H9 (cell line): ENCODE measurements at regions not wholly inside any gene's neighbourhood (a gene's known extent, or its start where the extent isn't known, plus 50 kb on each side); places are given as distances from the start of the nearest gene placed in this dataset.

Experiments used
- DNase-seq: peaks from one replicate; pipeline ENCODE4 v3.0.0-alpha.2; 2017
- H2AFZ ChIP-seq: one replicate; pipeline ENCODE4 v1.6.1; 2013; ENCODE audit warnings: mild to moderate bottlenecking, low read length, control low read depth, moderate library complexity
- H2AK5ac ChIP-seq: 2 replicates; pipeline ENCODE4 v1.6.1; 2013; ENCODE audit warnings: low read length, control low read depth, mixed read lengths; ENCODE audit not compliant: insufficient read length
- H2BK120ac ChIP-seq: one replicate; pipeline ENCODE4 v1.6.1; 2013; ENCODE audit warnings: low read depth, mild to moderate bottlenecking, low read length, control low read depth, inconsistent platforms; ENCODE audit not compliant: poor library complexity, severe bottlenecking
- H2BK12ac ChIP-seq: 2 replicates; pipeline ENCODE4 v1.6.1; 2013; ENCODE audit warnings: low read length, control low read depth, mixed read lengths, low read depth; ENCODE audit not compliant: insufficient read length
- H2BK15ac ChIP-seq: 2 replicates; pipeline ENCODE4 v1.6.1; 2013; ENCODE audit warnings: low read depth, low read length, control low read depth
- H2BK20ac ChIP-seq: one replicate; pipeline ENCODE4 v1.6.1; 2013; ENCODE audit warnings: low read depth, mild to moderate bottlenecking, low read length, control low read depth, inconsistent platforms; ENCODE audit not compliant: poor library complexity, severe bottlenecking
- H2BK5ac ChIP-seq: 2 replicates; pipeline ENCODE4 v1.6.1; 2013; ENCODE audit warnings: low read length, control low read depth, mixed read lengths; ENCODE audit not compliant: insufficient read length
- H3K14ac ChIP-seq: 2 replicates; pipeline ENCODE4 v1.6.1; 2013; ENCODE audit warnings: low read length, control low read depth; ENCODE audit not compliant: insufficient read depth
- H3K18ac ChIP-seq: 2 replicates; pipeline ENCODE4 v1.6.1; 2013; ENCODE audit warnings: low read depth, mild to moderate bottlenecking, mixed read lengths, low read length, control low read depth; ENCODE audit not compliant: insufficient read length
- H3K23ac ChIP-seq: 2 replicates; pipeline ENCODE4 v1.6.1; 2013; ENCODE audit warnings: low read length, control low read depth, mixed read lengths, low read depth; ENCODE audit not compliant: insufficient read length
- H3K23me2 ChIP-seq: 2 replicates; pipeline ENCODE4 v1.6.1; 2013; ENCODE audit warnings: low read depth, mild to moderate bottlenecking, mixed read lengths, low read length, control low read depth; ENCODE audit not compliant: insufficient read length, poor library complexity, severe bottlenecking
- H3K27ac ChIP-seq: 2 replicates; pipeline ENCODE4 v1.5.1; 2013; ENCODE audit warnings: low read length, control low read depth, mixed read lengths, low read depth; ENCODE audit not compliant: insufficient read length
- H3K27me3 ChIP-seq: 2 replicates; pipeline ENCODE4 v1.6.1; 2013; ENCODE audit warnings: low read length, control low read depth, inconsistent platforms; ENCODE audit not compliant: insufficient read depth
- H3K4ac ChIP-seq: 2 replicates; pipeline ENCODE4 v1.6.1; 2013; ENCODE audit warnings: low read depth, mild to moderate bottlenecking, control low read depth, inconsistent platforms, low read length, moderate library complexity
- H3K4me1 ChIP-seq: 2 replicates; pipeline ENCODE4 v1.6.1; 2013; ENCODE audit warnings: low read length, control low read depth, inconsistent platforms; ENCODE audit not compliant: insufficient read depth
- H3K4me2 ChIP-seq: 2 replicates; pipeline ENCODE4 v1.6.1; 2013; ENCODE audit warnings: low read length, control low read depth, mixed read lengths; ENCODE audit not compliant: insufficient read length, insufficient read depth
- H3K56ac ChIP-seq: 2 replicates; pipeline ENCODE4 v1.6.1; 2013; ENCODE audit warnings: low read depth, mild to moderate bottlenecking, mixed read lengths, low read length, control low read depth; ENCODE audit not compliant: insufficient read length
- H3K79me1 ChIP-seq: 2 replicates; pipeline ENCODE4 v1.6.1; 2013; ENCODE audit warnings: low read depth, mild to moderate bottlenecking, moderate library complexity, low read length, control low read depth, inconsistent platforms; ENCODE audit not compliant: insufficient read depth, poor library complexity, severe bottlenecking
- H3K79me2 ChIP-seq: 2 replicates; pipeline ENCODE4 v1.6.1; 2013; ENCODE audit warnings: low read length, control low read depth, inconsistent platforms; ENCODE audit not compliant: insufficient read depth
- H3K9ac ChIP-seq: 2 replicates; pipeline ENCODE4 v1.6.1; 2013; ENCODE audit warnings: low read length, control low read depth, mixed read lengths; ENCODE audit not compliant: insufficient read length; ENCODE audit errors: extremely low read depth
- H3K9me3 ChIP-seq: one replicate; pipeline ENCODE4 v1.6.1; 2013; ENCODE audit warnings: low read depth, low read length, inconsistent platforms; ENCODE audit not compliant: control insufficient read depth
- H3T11ph ChIP-seq: one replicate; pipeline ENCODE4 v1.6.1; 2013; ENCODE audit warnings: mild to moderate bottlenecking, low read length, control low read depth, inconsistent platforms
- H4K20me1 ChIP-seq: one replicate; pipeline ENCODE4 v1.6.1; 2013; ENCODE audit not compliant: control insufficient read depth, insufficient read length, insufficient read depth
- H4K5ac ChIP-seq: 2 replicates; pipeline ENCODE4 v1.6.1; 2013; ENCODE audit warnings: low read depth, mild to moderate bottlenecking, mixed read lengths, low read length, control low read depth; ENCODE audit not compliant: insufficient read length
- H4K8ac ChIP-seq: replicated peaks from 2 replicates; pipeline ENCODE4 v1.6.1; 2013; ENCODE audit warnings: low read length, control low read depth, mixed read lengths, low read depth; ENCODE audit not compliant: insufficient read length
- H4K91ac ChIP-seq: 2 replicates; pipeline ENCODE4 v1.6.1; 2013; ENCODE audit warnings: low read depth, mild to moderate bottlenecking, moderate library complexity, mixed read lengths, low read length, control low read depth; ENCODE audit not compliant: insufficient read length
- H3K27ac Mint-ChIP-seq, 3 experiments: 2 replicates in 2 of 3; 3 replicates in 1 of 3; pipeline ENCODE4 v1.8.0; 2020 to 2021; ENCODE audit warnings: mixed read lengths in 3 of 3, mild to moderate bottlenecking in 1 of 3, moderate library complexity in 1 of 3
- H3K27me3 Mint-ChIP-seq: 2 replicates; pipeline ENCODE4 v1.8.0; 2021; ENCODE audit warnings: low read depth, mild to moderate bottlenecking, moderate library complexity, mixed read lengths
- H3K36me3 Mint-ChIP-seq, 3 experiments: 2 replicates in 2 of 3; 3 replicates in 1 of 3; pipeline ENCODE4 v1.8.0; 2020 to 2021; ENCODE audit warnings: low read depth in 3 of 3, mixed read lengths in 3 of 3; ENCODE audit not compliant: insufficient read depth in 1 of 3
- H3K4me1 Mint-ChIP-seq, 2 experiments: 2 replicates each; pipeline ENCODE4 v1.8.0; 2020; ENCODE audit warnings: mixed read lengths in 2 of 2
- H3K4me3 Mint-ChIP-seq, 2 experiments: 2 replicates in 1 of 2; 3 replicates in 1 of 2; pipeline ENCODE4 v1.8.0; 2020 to 2021; ENCODE audit warnings: mild to moderate bottlenecking in 2 of 2, mixed read lengths in 2 of 2, moderate library complexity in 1 of 2
- H3K9me3 Mint-ChIP-seq, 2 experiments: 2 replicates in 1 of 2; 3 replicates in 1 of 2; pipeline ENCODE4 v1.8.0; 2020; ENCODE audit warnings: mild to moderate bottlenecking in 2 of 2, mixed read lengths in 2 of 2, moderate library complexity in 1 of 2
- WGBS: extraction: QIAGEN DNeasy Blood & Tissue Kit; methylation state at CpG from one replicate; pipeline ENCODE4 v1.1.7; 2013; ENCODE audit warnings: missing lambda C conversion rate, low lambda C conversion rate, mixed read lengths; ENCODE audit not compliant: insufficient read length; ENCODE audit errors: extremely low coverage; 5-methylcytosine and 5-hydroxymethylcytosine counted together
- TF ChIP-seq, protein P1 (sequence below): fragments of 200-600 bp; sonication (generic); conservative IDR thresholded peaks from 3 replicates; pipeline ENCODE4 v1.8.0; 2021; ENCODE audit warnings: antibody characterized with exemption, mild to moderate bottlenecking

DNA sequence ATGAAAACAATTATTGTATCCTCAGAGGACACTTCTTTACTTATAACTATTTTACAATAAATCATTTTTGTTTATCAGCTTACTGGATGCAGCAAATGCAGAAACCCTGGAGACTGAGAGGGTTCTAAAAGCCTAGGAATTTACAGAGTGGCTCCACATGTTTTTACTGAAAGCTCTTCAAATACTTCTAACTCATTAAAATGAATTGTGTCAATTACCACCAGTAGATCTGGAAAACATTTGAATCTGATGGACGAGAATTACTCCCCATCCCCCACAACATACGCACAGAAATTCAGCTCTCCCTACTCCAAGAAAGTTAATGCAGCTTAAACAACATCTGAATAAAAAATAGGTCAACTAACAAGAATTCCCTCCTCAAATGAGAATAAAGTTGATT, 319.8 kb upstream of the FIGN start:
- Histone ChIP-seq H3K14ac (no peak overlapping the region), H3K23ac (no peak overlapping the region), H3K79me1 (no peaks in the 10 kb centered on the region), H2BK15ac (no peak overlapping the region), H3K4me2 (no peak overlapping the region), H4K5ac (no peak overlapping the region), H3K9me3 (no peaks in the 10 kb centered on the region), H4K91ac (no peak overlapping the region), H2AFZ (no peak overlapping the region), H3K27ac (no peak overlapping the region), H3K4ac (no peak overlapping the region), H2BK20ac (no peak overlapping the region), H2AK5ac (no peak overlapping the region), H2BK5ac (no peak overlapping the region), H3K56ac (no peak overlapping the region), H2BK12ac (no peak overlapping the region), H3K27me3 (no peaks in the 10 kb centered on the region), H3K18ac (no peak overlapping the region), H3K23me2 (no peaks in the 10 kb centered on the region), H4K20me1 (no peaks in the 10 kb centered on the region), H3K9ac (no peak overlapping the region), H4K8ac (no peak overlapping the region), H3T11ph (no peak overlapping the region), H3K4me1 (no peaks in the 10 kb centered on the region), H2BK120ac (no peak overlapping the region), H3K79me2 (no peaks in the 10 kb centered on the region)
- no peak overlapping the region for H3K4me3 Mint-ChIP-seq
- H3K4me1 Mint-ChIP-seq, result peaks cover 0 to 3% of the 10 kb centered on the region in 2 experiments; a peak in 1 of 4 replicates
- no peaks in the 10 kb centered on the region for H3K36me3 Mint-ChIP-seq
- DNase-seq, result no peak
- H3K27me3 Mint-ChIP-seq, result no peaks in the 10 kb centered on the region
- H3K9me3 Mint-ChIP-seq, result no peaks in the 10 kb centered on the region
- TF ChIP-seq, protein P1, sequence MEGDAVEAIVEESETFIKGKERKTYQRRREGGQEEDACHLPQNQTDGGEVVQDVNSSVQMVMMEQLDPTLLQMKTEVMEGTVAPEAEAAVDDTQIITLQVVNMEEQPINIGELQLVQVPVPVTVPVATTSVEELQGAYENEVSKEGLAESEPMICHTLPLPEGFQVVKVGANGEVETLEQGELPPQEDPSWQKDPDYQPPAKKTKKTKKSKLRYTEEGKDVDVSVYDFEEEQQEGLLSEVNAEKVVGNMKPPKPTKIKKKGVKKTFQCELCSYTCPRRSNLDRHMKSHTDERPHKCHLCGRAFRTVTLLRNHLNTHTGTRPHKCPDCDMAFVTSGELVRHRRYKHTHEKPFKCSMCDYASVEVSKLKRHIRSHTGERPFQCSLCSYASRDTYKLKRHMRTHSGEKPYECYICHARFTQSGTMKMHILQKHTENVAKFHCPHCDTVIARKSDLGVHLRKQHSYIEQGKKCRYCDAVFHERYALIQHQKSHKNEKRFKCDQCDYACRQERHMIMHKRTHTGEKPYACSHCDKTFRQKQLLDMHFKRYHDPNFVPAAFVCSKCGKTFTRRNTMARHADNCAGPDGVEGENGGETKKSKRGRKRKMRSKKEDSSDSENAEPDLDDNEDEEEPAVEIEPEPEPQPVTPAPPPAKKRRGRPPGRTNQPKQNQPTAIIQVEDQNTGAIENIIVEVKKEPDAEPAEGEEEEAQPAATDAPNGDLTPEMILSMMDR, result no peak
- no CpG with 5 or more reads among the region's 2 CpGs for WGBS
- H3K27ac Mint-ChIP-seq, result peak overlapping the region in 1 of 3 experiments; percentile 53; a peak in 3 of 7 replicates
